ENCODE measurements at regions not wholly inside any gene's neighbourhood (a gene's known extent, or its start where the extent isn't known, plus 50 kb on each side); places are given as distances from the start of the nearest gene placed in this dataset.

DNA sequence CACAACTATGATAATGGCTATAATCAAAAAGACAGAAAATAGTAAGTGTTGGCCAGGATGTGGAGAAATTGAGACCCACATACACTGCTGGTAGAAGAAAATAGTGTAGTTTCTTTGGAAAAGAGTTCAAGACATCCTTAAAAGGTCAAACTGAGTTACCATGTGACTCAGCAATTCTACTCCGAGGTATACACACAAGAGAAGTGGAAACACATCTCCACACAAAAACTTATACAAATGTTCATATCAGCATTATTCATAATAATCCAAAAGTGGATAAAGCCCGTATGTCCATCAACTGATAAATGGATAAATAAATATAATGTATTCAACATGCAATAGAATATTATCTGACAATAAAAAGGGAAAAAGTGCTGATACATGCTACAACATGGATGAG is 532.2 kb downstream of the NR2F1-AS1 start:
- no peak for DNase-seq

- DNase-seq, result no peak
Measured at GRCh38 chr5:93044859-93045666, 536.0 kb downstream of the NR2F1-AS1 start.

GRCh38 chr5:93039888-93040287 is 541.1 kb downstream of the NR2F1-AS1 start:
- no peak for DNase-seq

DNA sequence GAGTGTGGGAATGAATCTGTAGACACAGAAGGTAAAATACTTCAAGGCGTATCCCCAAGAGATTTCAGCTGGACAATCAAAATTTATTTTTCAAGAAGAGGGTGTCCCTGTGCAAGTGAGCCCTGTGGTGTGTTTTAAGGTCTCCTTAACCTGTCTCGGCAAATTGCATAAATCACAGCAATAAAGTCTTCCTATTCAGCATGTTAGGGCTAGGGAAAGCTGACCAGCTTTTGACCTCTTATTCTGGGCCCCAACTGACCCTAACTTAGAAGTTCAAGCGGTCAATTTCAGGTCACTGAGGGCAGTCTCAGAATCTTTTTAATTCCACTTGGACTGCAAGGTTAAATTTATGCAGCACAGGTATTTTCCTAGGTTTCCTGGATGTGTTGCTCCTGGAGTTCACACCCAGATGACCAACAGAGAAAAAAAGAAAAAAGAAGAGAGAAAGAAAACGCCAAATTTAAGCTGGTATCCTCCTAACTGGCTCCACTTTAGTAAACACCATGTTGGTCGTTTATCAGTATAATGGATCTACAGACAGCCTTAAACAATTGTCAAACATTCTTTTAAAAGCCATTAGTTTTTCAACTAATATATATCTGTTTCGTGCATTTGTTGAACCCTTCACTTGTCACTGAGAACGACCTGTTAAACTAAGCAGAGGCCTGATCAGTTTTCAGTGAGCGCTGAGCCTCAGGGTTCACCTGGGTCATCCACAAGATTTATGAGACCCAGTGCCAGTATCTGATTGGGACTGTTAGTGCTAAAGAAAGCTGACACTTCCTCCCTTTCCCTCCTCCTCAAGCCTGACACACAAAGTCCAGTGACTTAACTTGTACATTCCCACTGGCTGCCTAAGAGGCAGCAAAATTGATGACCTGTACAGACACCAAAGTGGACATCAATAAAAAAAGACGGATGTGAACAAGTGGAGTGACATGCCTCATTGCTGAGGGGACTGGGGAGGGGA is 546.1 kb downstream of the NR2F1-AS1 start:
- DNase-seq, result no peak

DNA sequence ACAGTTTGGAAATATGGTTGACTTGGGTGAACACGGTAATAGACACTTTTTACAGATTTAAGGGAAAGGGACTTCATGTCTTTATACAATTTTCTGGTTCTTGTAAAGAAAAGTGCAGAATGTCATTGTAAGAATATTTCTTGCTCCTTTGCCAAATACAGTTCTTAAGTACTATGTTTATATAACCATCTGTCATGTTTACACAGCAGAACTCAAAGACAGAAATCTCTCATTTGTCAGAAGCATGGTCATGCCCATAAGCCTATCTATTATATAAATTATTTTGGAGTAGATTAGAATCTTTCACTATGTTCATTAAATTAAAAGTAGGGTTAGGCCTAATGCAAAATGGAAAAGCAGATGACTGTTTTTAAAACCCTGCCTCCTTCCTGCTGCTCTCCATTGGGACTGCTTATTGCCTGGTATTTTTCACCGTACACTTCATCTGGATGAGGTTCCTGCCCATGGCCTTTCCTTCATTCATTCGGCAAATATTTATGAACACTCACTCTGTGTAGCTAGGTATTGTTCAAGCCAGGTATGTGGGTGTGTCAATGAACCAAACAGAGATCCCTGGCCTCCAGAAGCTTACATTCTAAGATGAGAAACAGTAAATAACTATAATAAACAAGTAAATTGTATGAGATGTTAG is 558.1 kb downstream of the NR2F1-AS1 start:
- no peak for DNase-seq

- no peak for DNase-seq
Measured at GRCh38 chr5:93022211-93022610, 558.8 kb downstream of the NR2F1-AS1 start.

GRCh38 chr5:93019896-93020295 is 561.1 kb downstream of the NR2F1-AS1 start:
- DNase-seq, result no peak

- DNase-seq, result no peak
Measured at GRCh38 chr5:93018461-93018860, 562.6 kb downstream of the NR2F1-AS1 start.

GRCh38 chr5:93017849-93018248 is 563.2 kb downstream of the NR2F1-AS1 start:
- no peak for DNase-seq

GRCh38 chr5:93017376-93017775 is 563.6 kb downstream of the NR2F1-AS1 start:
- no peak for DNase-seq

DNA sequence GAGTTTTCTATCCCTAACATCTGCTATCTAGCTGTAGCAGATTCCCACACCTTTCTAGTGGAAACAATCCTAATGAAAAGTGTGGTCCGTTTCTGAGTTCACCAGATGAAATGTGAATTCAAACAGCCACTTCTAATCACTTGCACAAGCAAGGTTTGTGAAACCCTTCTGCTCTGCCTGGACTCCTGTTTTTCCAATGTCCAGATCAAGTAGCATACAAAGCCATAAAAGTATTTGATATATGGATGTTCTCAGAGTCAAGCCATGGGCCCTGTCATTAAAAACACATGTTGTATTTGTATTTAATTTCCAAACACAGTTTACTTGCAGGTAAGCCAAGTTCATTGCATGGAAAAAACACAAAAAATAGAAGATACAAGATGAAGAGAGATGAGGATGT is 570.4 kb downstream of the NR2F1-AS1 start:
- DNase-seq, result no peak

DNA sequence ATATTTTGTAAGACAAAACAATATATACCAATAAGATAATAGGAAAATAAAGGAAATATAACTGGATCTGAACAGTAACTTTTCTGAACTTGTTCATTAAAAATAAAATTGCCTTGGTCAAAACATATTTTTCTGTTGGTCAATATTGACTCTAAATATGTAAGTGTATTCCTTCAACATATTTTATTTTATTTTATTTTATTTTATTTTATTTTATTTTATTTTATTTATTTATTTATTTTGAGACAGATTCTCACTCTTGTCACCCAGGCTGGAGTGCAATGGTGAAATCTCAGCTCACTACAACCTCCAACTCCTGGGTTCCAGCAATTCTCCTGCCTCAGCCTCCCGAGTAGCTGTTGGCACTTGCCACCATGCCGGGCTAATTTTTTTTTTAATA is 571.0 kb downstream of the NR2F1-AS1 start:
- DNase-seq, result no peak

DNA sequence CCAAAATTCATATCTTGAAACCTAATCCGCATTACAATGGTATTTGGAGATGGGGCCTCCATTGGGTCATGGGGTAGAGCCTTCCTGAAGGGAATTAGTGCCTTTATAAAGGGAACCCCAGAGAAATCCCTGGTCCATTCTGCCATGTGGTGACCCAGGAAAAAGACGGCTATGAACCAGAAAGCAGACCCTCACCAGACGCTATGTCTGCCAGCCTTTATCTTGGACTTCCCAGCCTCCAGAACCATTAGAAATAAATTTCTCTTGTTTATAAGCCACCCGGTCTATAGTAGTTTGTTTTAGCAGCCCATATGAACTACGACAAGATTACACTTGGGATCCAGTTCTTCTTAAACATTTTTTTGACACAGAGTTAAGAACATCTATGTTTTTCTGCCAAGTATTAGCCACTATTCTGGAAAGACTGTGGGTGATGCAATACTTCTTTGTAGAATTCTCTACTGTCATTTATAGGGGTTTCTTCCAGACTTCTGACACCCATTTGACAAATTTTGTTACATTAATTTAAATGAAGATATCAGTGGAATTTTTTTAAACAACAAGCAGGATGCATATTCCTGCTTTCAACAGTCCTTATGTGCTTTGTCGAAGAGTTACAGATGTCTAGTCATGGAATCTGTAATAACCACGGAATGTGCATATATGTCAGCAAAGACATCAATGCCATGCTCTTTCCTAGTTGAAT is 572.4 kb downstream of the NR2F1-AS1 start:
- no peak for DNase-seq

- no peak for DNase-seq
Measured at GRCh38 chr5:93006915-93007314, 574.1 kb downstream of the NR2F1-AS1 start.

GRCh38 chr5:92998456-92998855 is 582.6 kb downstream of the NR2F1-AS1 start:
- no peak for DNase-seq

GRCh38 chr5:92994392-92994791 is 586.6 kb downstream of the NR2F1-AS1 start:
- DNase-seq, result no peak

DNA sequence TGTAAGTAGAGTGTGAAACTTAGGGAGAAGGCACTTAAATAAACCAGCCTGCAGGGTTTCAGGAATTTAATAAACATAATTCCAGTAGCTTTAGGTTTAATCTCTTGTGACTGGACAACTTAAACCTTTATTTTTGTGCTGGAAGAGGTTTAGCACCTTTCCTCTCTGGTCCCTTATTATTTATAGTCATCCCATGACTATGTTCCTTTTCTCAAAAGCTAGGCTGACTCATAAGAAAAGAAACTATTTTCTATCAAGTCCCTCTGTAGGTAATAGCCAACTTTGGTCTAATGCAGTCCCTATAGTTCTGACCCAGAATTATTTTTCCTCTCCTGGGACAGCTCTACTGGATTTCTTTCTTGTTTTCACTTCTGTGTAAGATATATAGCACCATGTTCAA is 588.9 kb downstream of the NR2F1-AS1 start:
- DNase-seq, result no peak

DNA sequence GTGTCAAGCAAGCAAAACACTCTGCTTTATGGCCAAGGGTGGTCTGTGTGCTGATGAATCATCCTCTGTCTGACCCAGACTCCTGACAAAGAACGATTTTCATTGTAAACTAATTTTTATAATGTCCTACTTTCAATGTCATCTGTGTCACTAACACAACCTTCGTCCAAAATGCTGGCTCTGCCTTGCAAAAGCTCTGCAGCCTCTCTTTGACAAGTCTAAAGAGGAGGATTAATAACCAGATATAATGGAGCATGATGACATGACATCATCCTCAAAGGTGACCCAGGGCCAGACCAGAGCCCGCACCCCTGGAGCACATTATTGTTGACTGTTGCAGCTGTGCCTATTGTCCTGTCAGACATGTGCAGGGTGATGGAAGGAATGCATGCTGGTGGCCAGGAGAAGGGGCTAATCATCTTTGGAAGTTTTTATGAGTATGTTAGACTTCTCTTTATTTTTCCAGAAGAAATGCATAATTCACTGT is 589.4 kb downstream of the NR2F1-AS1 start:
- no peak for DNase-seq

DNA sequence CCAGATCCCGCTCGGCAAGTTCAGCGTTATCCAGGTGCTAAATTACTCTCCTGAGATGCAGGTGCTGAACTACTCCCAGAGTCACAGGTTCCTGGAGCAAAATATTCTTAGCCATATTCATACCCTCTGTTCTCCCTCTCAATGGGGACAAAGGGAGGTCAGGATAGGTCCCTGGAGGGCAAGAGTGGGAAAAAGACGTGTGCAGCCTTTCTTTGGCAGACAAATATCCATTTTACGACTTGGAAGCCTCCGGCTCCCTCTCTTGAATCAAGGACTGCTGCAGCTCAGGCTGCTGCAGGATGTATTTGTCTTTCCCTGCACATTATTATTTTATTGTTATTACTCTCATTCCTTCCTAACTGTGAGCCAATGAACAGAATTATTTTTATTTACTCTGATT is 590.2 kb downstream of the NR2F1-AS1 start:
- DNase-seq, result no peak

DNA sequence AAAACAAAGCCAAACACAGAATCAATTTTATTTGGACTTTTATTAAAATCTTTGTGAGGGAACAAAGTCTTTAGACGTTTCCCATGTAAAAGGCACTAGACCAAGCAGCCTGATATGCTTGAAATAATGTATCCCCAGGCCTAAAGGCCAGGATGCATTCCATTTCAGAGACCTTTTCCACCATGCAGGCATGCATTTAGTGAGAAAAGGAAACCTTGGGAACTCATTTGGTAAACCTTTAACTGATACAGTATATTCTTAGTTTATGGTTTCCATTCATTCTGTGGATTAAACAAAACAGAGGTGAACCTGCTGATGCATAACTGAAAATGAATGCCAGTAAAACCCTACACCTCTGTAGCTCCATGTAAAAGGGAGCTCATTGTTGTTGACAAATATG is 600.0 kb downstream of the NR2F1-AS1 start:
- no peak for DNase-seq

- DNase-seq, result no peak
Measured at GRCh38 chr5:92980491-92980890, 600.5 kb downstream of the NR2F1-AS1 start.

DNA sequence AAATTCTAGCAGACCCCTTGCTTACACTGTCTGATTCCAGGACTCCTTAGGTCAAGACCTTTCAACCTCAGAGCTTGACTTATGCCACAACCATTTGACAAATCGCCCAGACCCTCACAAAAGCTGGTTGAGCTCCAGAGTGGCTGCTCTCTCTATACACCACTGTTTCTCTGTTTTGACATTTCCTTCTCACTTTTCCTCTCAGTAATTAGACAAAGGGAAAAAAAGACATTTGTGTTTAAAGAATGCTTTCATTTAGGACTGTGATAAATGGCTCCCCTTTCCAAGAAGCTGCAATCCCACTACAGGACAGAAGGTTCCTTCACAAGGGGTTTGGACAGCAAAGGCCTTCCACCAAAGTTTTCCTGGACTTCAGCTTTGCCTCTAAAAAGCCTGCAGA is 601.3 kb downstream of the NR2F1-AS1 start:
- no peak for DNase-seq
